CD4-positive, alpha-beta T cell treated with Interferon alpha-2 for 1 hour (primary cell): ENCODE measurements at regions not wholly inside any gene's neighbourhood (a gene's known extent, or its start where the extent isn't known, plus 50 kb on each side); places are given as distances from the start of the nearest gene placed in this dataset.

Source experiments
- DNase-seq, 2 donors: peaks; one replicate each; pipeline ENCODE4 v3.0.0-alpha.2; 2020 to 2022

GRCh38 chr2:65819963-65820362 lies 387.6 kb upstream of the SPRED2 start:
- no peak for DNase-seq

- no peak for DNase-seq
Measured at GRCh38 chr2:65818873-65819451, 386.6 kb upstream of the SPRED2 start.

- no peak for DNase-seq
Measured at GRCh38 chr2:65813631-65814173, 381.3 kb upstream of the SPRED2 start.

GRCh38 chr2:65812887-65813286 lies 380.5 kb upstream of the SPRED2 start:
- no peak for DNase-seq

- DNase-seq: no peak
Measured at GRCh38 chr2:65807942-65808341, 375.5 kb upstream of the SPRED2 start.

GRCh38 chr2:65804777-65805176 lies 372.4 kb upstream of the SPRED2 start:
- no peak for DNase-seq

GRCh38 chr2:65802298-65802942 lies 370.0 kb upstream of the SPRED2 start:
- DNase-seq: no peak

- no peak for DNase-seq
Measured at GRCh38 chr2:65800998-65801397, 368.6 kb upstream of the SPRED2 start.

GRCh38 chr2:65799141-65799854 lies 366.9 kb upstream of the SPRED2 start:
- no peak for DNase-seq

GRCh38 chr2:65798641-65799040 lies 366.2 kb upstream of the SPRED2 start:
- DNase-seq: no peak

- no peak for DNase-seq
Measured at GRCh38 chr2:65794994-65795393, 362.6 kb upstream of the SPRED2 start.

- DNase-seq: no peak
Measured at GRCh38 chr2:65791404-65791975, 359.1 kb upstream of the SPRED2 start.

- DNase-seq: no peak
Measured at GRCh38 chr2:65790676-65790935, 358.2 kb upstream of the SPRED2 start.

GRCh38 chr2:65789923-65790675 lies 357.7 kb upstream of the SPRED2 start:
- DNase-seq: no peak

GRCh38 chr2:65788556-65788955 lies 356.2 kb upstream of the SPRED2 start:
- DNase-seq: no peak

- no peak for DNase-seq
Measured at GRCh38 chr2:65786765-65787164, 354.4 kb upstream of the SPRED2 start.

- DNase-seq: no peak
Measured at GRCh38 chr2:65786007-65786717, 353.8 kb upstream of the SPRED2 start.

- no peak for DNase-seq
Measured at GRCh38 chr2:65782996-65783650, 350.7 kb upstream of the SPRED2 start.

GRCh38 chr2:65782186-65782585 lies 349.8 kb upstream of the SPRED2 start:
- no peak for DNase-seq

GRCh38 chr2:65781756-65782155 lies 349.4 kb upstream of the SPRED2 start:
- DNase-seq: no peak

GRCh38 chr2:65779021-65779420 lies 346.6 kb upstream of the SPRED2 start:
- no peak for DNase-seq

- DNase-seq: no peak
Measured at GRCh38 chr2:65778137-65778536, 345.7 kb upstream of the SPRED2 start.
